ENCODE measurements at regions not wholly inside any gene's neighbourhood (a gene's known extent, or its start where the extent isn't known, plus 50 kb on each side); places are given as distances from the start of the nearest gene placed in this dataset.

GRCh38 chr4:131499141-131499873, 1649.8 kb upstream of the PCDH10 start:
- TF ChIP-seq CEBPB (IDR thresholded peaks at IDR 0.05; ENCODE audit: low read depth, low read length) (no peak), MAZ (IDR thresholded peaks at IDR 0.05; ENCODE audit: borderline replicate concordance, low read depth, low read length) (no peak), CTCF (conservative IDR thresholded peaks at IDR 0.05; ENCODE audit: low read depth, low read length) (no peak), MXI1 (IDR thresholded peaks at IDR 0.05; ENCODE audit: borderline replicate concordance, low read depth, low read length) (no peak), FOS (IDR thresholded peaks at IDR 0.05; ENCODE audit: low read depth, low read length) (no peak), ELK1 (IDR thresholded peaks at IDR 0.05; ENCODE audit: borderline replicate concordance, low read depth, low read length) (no peak), RAD21 (IDR thresholded peaks at IDR 0.05; ENCODE audit: low read length) (no peak), NFE2L2 (IDR thresholded peaks at IDR 0.05; ENCODE audit: low read depth, low read length) (no peak), RFX5 (IDR thresholded peaks at IDR 0.05; ENCODE audit: low read depth, low read length) (no peak), CHD1 (IDR thresholded peaks at IDR 0.05; ENCODE audit: low read depth, low read length) (no peak), USF2 (IDR thresholded peaks at IDR 0.05; ENCODE audit: low read depth, low read length) (no peak)
- POLR2A ChIA-PET (ENCODE audit: unreplicated experiment): no interaction called here
- WGBS, 2 experiments (ENCODE audit: extremely low coverage in 2 of 2, insufficient read length in 1 of 2): no CpG with 5 or more reads among the region's 10 CpGs
- dilution Hi-C loops (cut with HindIII; ENCODE audit: low sequenced_read_pairs, unreplicated experiment) (no loop called here), in situ Hi-C loops (cut with MboI; ENCODE audit: low sequenced_read_pairs) (no loop called here), intact Hi-C loops (cut with micrococcal nuclease) (no loop called here)
- H2BK15ac ChIP-seq (ENCODE audit: low read depth, low read length): no peak overlapping the region
- BruUV-seq (replicated peaks): no TSS peak
- CTCF ChIA-PET: no interaction called here
- no peak overlapping the region for H3K56ac ChIP-seq (ENCODE audit: extremely low read depth, insufficient read depth, low read length)
- no peaks in the 10 kb centered on the region for H4K20me1 ChIP-seq (ENCODE audit: insufficient read depth, low read length)
- H3K4me1 ChIP-seq (ENCODE audit: control insufficient read depth, insufficient read depth, low read length): no peaks in the 10 kb centered on the region
- no peak overlapping the region for H3K4me2 ChIP-seq (ENCODE audit: low read depth, low read length)
- H4K8ac ChIP-seq (ENCODE audit: low read depth in 2 of 2, low read length in 2 of 2): no peak overlapping the region
- no peak overlapping the region for H2BK120ac ChIP-seq (ENCODE audit: low read depth, low read length)
- no peak overlapping the region for H3K9ac ChIP-seq (ENCODE audit: low read depth, low read length)
- peaks cover 7% of the 10 kb centered on the region for H3K9me3 ChIP-seq (ENCODE audit: control insufficient read depth, insufficient read depth, low read length)
- H2AK9ac ChIP-seq (replicated peaks; ENCODE audit: low read depth, low read length, poor library complexity): no peak overlapping the region
- no peak overlapping the region for H3K4me3 ChIP-seq (ENCODE audit: insufficient read depth, low read depth, low read length)
- H3K23ac ChIP-seq (ENCODE audit: low read depth, low read length): no peak overlapping the region
- H3K79me1 ChIP-seq (ENCODE audit: low read depth in 1 of 2, low read length in 2 of 2): no peaks in the 10 kb centered on the region
- H3K14ac ChIP-seq (replicated peaks; ENCODE audit: low read depth, low read length): no peak overlapping the region
- H2BK20ac ChIP-seq (ENCODE audit: low read depth, low read length): no peak overlapping the region
- H3K18ac ChIP-seq (ENCODE audit: low read depth, low read length): no peak overlapping the region
- H4K91ac ChIP-seq (ENCODE audit: insufficient read depth, low read depth, low read length): no peak overlapping the region
- H3K4ac ChIP-seq (ENCODE audit: low read depth, low read length): 0 out of 2 replicates have a peak overlapping the region, but pooled peaks have one; percentile 3
- H3K27me3 ChIP-seq (ENCODE audit: control insufficient read depth, insufficient read depth, low read length): no peaks in the 10 kb centered on the region
- H3K9me1 ChIP-seq (ENCODE audit: insufficient read depth, low read length): no peaks in the 10 kb centered on the region
- H2AFZ ChIP-seq (replicated peaks; ENCODE audit: low read length, poor library complexity): no peak overlapping the region
- no peak overlapping the region for H2AK5ac ChIP-seq (ENCODE audit: low read depth, low read length)
- no peak overlapping the region for H2BK5ac ChIP-seq (ENCODE audit: low read depth, low read length, poor library complexity, severe bottlenecking)
- no peaks in the 10 kb centered on the region for H3K36me3 ChIP-seq (ENCODE audit: control insufficient read depth, insufficient read depth, low read length)
- ATAC-seq (ENCODE audit: low read depth): peak; percentile 24; the same call in 1 of the 2 replicates
- peak; percentile 35 for DNase-seq
- no peak overlapping the region for H4K5ac ChIP-seq (ENCODE audit: low read depth, low read length)
- no peak overlapping the region for H3K27ac ChIP-seq (ENCODE audit: insufficient read depth, low read length)

Data from IMR-90 (cell line).